Epithelial cell of prostate (primary cell): ENCODE measurements at regions not wholly inside any gene's neighbourhood (a gene's known extent, or its start where the extent isn't known, plus 50 kb on each side); places are given as distances from the start of the nearest gene placed in this dataset.
"Not testable (repeated sequence)": the region's sequence is repeated elsewhere in the genome, so short reads cannot be mapped to it uniquely, and the experiment has no call there.

Experiments
- DNase-seq: peaks from one replicate; pipeline ENCODE4 v3.0.0-alpha.2; 2011; ENCODE audit warnings: low read depth, low spot score
- H3K27ac ChIP-seq: fragments of 450-650 bp; 2 replicates; pipeline ENCODE4 v1.5.1; 2017; ENCODE audit warnings: mild to moderate bottlenecking

- H3K27ac ChIP-seq: peak overlapping the region; percentile 78
- DNase-seq: peak; percentile 92
Measured at GRCh38 chr9:85114799-85115198, 445.3 kb downstream of the NTRK2 start.

- DNase-seq: no peak
- H3K27ac ChIP-seq: no peak overlapping the region
Measured at GRCh38 chr9:85112933-85113418, 443.4 kb downstream of the NTRK2 start.

GRCh38 chr9:85112391-85112790 is 442.9 kb downstream of the NTRK2 start:
- DNase-seq: no peak
- no peak overlapping the region for H3K27ac ChIP-seq

DNA sequence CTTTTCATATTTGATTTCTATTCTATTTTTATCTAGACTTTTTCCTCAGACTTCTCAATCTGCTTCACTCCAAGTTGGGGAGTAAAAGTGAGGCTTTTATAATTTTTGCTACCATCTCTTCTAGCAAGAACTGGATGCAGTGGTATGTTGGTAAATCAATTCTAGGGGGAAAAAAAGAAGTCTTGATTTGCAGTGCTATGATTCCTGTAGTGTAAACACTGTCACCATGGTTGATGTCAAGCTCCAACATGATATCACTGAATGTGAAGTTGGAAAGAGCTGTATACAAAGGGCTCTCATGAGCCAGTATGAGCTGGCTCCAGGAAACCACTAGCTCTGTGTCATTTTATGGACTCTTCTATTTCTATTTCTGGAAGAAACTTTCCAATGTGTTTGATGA is 439.2 kb downstream of the NTRK2 start:
- peak; percentile 26 for DNase-seq
- H3K27ac ChIP-seq: no peak overlapping the region

DNA sequence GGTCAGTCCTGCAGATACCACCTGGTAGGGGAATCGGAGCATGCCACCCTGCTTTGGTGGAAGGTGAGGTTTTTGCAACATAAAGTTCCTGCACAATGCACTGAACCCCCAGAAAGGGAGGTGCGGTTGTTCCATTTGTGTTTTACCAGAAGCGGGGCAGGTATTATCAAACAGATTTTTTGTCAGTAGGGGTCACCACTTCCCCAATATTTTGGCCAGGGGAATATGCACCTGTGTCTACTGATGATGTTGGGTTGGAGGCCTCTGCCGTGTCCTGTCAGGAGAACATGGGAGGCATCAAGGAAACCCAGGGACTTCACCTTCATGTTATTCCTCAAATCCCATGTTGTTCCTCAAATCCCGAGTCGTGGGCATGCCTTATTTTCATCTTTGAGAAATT is 438.7 kb downstream of the NTRK2 start:
- no peak overlapping the region for H3K27ac ChIP-seq
- DNase-seq: no peak

DNA sequence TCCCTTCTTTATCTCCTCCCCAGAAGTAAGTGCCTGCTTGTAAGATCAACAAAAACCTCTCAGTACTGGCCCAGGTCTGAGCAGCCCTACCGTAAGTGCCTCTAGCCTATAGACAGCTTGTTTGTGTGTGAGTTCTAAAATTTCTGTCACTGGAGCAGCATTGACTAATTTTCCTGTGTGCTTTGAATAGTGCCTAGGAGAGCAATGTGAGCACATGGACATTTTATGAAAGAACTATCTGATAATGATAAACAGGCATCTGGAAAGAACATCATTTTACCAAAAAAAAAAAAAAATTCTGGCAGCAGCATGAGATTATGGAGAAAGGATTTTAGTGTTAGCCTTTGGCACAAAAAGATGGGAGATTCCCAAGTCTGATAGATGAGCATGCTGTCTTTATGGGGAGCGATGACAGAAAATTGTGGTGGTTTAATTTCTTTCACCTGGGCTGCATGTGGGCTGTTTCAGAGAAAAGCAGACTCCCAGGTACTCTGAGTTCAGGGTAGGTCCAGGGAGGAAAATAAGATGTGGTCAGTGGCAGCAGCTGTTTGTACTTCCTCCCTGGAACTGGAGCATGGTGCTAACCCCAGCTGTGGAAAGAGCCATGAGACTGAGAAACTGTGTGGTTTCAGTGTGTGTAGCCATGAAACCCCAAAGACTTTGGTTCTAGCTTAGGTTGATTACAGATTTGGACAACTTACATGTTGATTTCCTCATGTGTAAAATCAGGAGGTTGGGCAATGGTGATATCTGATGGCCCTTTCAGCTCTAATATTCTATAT is 419.9 kb downstream of the NTRK2 start:
- no peak overlapping the region for H3K27ac ChIP-seq
- DNase-seq: no peak

DNA sequence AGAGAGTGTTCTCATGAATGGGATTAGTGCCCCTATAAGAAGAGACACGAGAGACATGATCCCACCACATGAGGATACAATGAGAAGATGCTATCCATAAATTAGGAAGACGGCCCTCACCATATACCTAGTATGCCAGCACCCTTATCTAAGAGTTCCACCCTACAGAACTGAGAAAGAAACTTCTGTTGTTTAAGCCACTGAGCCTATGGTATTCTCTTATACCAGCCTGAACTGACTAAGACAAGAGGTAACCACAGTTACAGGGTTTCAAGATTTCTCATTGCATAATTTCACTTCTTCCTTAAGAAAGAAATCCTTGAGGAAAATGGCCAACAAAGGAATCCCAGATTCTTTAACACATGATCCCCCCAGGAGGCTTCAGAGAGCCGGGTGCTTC is 412.4 kb downstream of the NTRK2 start:
- no peak overlapping the region for H3K27ac ChIP-seq

GRCh38 chr9:85079349-85079748 is 409.8 kb downstream of the NTRK2 start:
- DNase-seq: no peak
- no peak overlapping the region for H3K27ac ChIP-seq

More for the DNA sequence above, 412.4 kb downstream of the NTRK2 start:
- no peak for DNase-seq

DNA sequence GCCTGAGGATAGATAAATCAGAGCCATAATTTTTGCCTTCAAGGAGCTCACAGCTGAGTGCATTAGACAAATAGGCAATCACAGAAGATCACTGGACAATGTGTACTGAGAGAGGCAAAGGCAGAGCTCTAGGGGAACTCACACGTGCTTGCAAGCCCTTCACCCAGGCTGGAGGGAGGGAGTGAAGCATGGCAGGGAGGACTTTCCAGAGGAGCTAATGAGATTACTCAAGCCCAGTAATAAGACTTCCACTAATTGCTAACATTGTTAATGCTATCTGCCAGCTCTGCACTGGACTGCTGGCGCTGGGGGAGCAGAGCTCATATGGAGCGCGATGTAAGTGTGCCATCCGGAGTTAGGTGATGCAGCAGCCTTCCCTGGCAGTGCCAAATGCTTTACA is 408.4 kb downstream of the NTRK2 start:
- no peak for DNase-seq
- no peak overlapping the region for H3K27ac ChIP-seq

DNA sequence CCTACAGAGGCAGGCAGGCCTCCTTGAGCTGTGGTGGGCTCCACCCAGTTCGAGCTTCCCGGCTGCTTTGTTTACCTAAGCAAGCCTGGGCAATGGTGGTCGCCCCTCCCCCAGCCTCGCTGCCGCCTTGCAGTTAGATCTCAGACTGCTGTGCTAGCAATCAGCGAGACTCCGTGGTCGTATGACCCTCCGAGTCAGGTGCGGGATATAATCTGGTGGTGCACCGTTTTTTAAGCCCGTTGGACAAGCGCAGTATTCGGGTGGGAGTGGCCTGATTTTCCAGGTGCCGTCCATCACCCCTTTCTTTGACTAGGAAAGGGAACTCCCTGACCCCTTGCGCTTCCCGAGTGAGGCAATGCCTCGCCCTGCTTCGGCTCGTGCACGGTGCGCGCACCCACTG is 407.6 kb downstream of the NTRK2 start:
- not testable (repeated sequence) for H3K27ac ChIP-seq, DNase-seq
